ENCODE measurements at regions not wholly inside any gene's neighbourhood (a gene's known extent, or its start where the extent isn't known, plus 50 kb on each side); places are given as distances from the start of the nearest gene placed in this dataset.

GRCh38 chr11:69920345-69921127 is 101.3 kb upstream of the FGF3 start:
- Histone ChIP-seq H3K18ac (ENCODE audit: low read depth in 1 of 2, low read length in 2 of 2) (peak overlapping the region in 1 of 2 experiments; percentile 44), H2BK120ac (ENCODE audit: low read depth, low read length) (peak overlapping the region; percentile 23), H3K27me3 (ENCODE audit: control insufficient read depth in 1 of 2, insufficient read depth in 1 of 2, low read length in 2 of 2) (peaks cover 71 to 72% of the 10 kb centered on the region in 2 experiments), H3K27ac (ENCODE audit: low read length, poor library complexity, severe bottlenecking) (no peak overlapping the region), H3K4me3 (ENCODE audit: insufficient read depth in 1 of 2, low read depth in 1 of 2, low read length in 2 of 2) (no peak overlapping the region), H4K8ac (ENCODE audit: low read length) (no peak overlapping the region), H3K36me3 (ENCODE audit: control insufficient read depth in 1 of 2, insufficient read depth in 2 of 2, low read depth in 1 of 2, low read length in 2 of 2) (no peaks in the 10 kb centered on the region), H3K4me1 (ENCODE audit: control insufficient read depth, insufficient read depth, low read depth, low read length) (peaks cover 10% of the 10 kb centered on the region), H4K91ac (ENCODE audit: low read length) (peak overlapping the region; percentile 62), H2BK15ac (ENCODE audit: low read depth, poor library complexity, severe bottlenecking) (peak overlapping the region; percentile 32), H2AK5ac (ENCODE audit: low read length, severe bottlenecking) (no peak overlapping the region), H3K9me3 (ENCODE audit: control insufficient read depth, low read length) (no peaks in the 10 kb centered on the region), H3K79me1 (replicated peaks; ENCODE audit: low read length, poor library complexity, severe bottlenecking) (no peaks in the 10 kb centered on the region), H3K23ac (ENCODE audit: low read length in 2 of 2) (no peak overlapping the region), H3K9ac (ENCODE audit: low read length) (no peak overlapping the region), H3K4me2 (ENCODE audit: low read length, poor library complexity, severe bottlenecking) (no peak overlapping the region), H2AFZ (ENCODE audit: low read depth, low read length) (no peak overlapping the region), H2BK5ac (ENCODE audit: low read depth, low read length, poor library complexity, severe bottlenecking) (no peak overlapping the region), H3K4ac (ENCODE audit: low read depth in 1 of 2, low read length in 2 of 2) (peak overlapping the region in 1 of 2 experiments; percentile 64), H2BK12ac (ENCODE audit: low read length in 2 of 2) (peak overlapping the region in 1 of 2 experiments; percentile 74), H3K14ac (ENCODE audit: low read length in 2 of 2) (no peak overlapping the region)
- DNase-seq = no peak
- WGBS = 89% methylated on average over 16 of the region's 16 CpGs

GRCh38 chr11:69921128-69922014 is 102.2 kb upstream of the FGF3 start:
- H4K8ac ChIP-seq (ENCODE audit: low read length) = no peak overlapping the region
- H2BK15ac ChIP-seq (ENCODE audit: low read depth, poor library complexity, severe bottlenecking) = peak overlapping the region; percentile 32
- WGBS = 87% methylated on average over 21 of the region's 21 CpGs
- peak overlapping the region; percentile 23 for H2BK120ac ChIP-seq (ENCODE audit: low read depth, low read length)
- H3K18ac ChIP-seq (ENCODE audit: low read depth in 1 of 2, low read length in 2 of 2) = peak overlapping the region; percentile 28 to 64
- H3K27me3 ChIP-seq (ENCODE audit: control insufficient read depth in 1 of 2, insufficient read depth in 1 of 2, low read length in 2 of 2) = peaks cover 79 to 80% of the 10 kb centered on the region in 2 experiments
- peak overlapping the region in 1 of 2 experiments; percentile 94 for H2BK12ac ChIP-seq (ENCODE audit: low read length in 2 of 2)
- no peaks in the 10 kb centered on the region for H3K79me1 ChIP-seq (replicated peaks; ENCODE audit: low read length, poor library complexity, severe bottlenecking)
- H3K9ac ChIP-seq (ENCODE audit: low read length) = no peak overlapping the region
- DNase-seq = no peak
- H2BK5ac ChIP-seq (ENCODE audit: low read depth, low read length, poor library complexity, severe bottlenecking) = no peak overlapping the region
- H3K4ac ChIP-seq (ENCODE audit: low read depth in 1 of 2, low read length in 2 of 2) = peak overlapping the region; percentile 63 to 64
- H3K27ac ChIP-seq (ENCODE audit: low read length, poor library complexity, severe bottlenecking) = no peak overlapping the region
- no peak overlapping the region for H3K4me2 ChIP-seq (ENCODE audit: low read length, poor library complexity, severe bottlenecking)
- no peaks in the 10 kb centered on the region for H3K9me3 ChIP-seq (ENCODE audit: control insufficient read depth, low read length)
- no peak overlapping the region for H2AK5ac ChIP-seq (ENCODE audit: low read length, severe bottlenecking)
- peaks cover 7% of the 10 kb centered on the region for H3K4me1 ChIP-seq (ENCODE audit: control insufficient read depth, insufficient read depth, low read depth, low read length)
- no peak overlapping the region for H3K23ac ChIP-seq (ENCODE audit: low read length in 2 of 2)
- H3K14ac ChIP-seq (ENCODE audit: low read length in 2 of 2) = peak overlapping the region in 1 of 2 experiments; percentile 84
- no peak overlapping the region for H2AFZ ChIP-seq (ENCODE audit: low read depth, low read length)
- no peaks in the 10 kb centered on the region for H3K36me3 ChIP-seq (ENCODE audit: control insufficient read depth in 1 of 2, insufficient read depth in 2 of 2, low read depth in 1 of 2, low read length in 2 of 2)
- no peak overlapping the region for H3K4me3 ChIP-seq (ENCODE audit: insufficient read depth in 1 of 2, low read depth in 1 of 2, low read length in 2 of 2)
- peak overlapping the region; percentile 62 for H4K91ac ChIP-seq (ENCODE audit: low read length)

- H3K36me3 ChIP-seq (ENCODE audit: control insufficient read depth in 1 of 2, insufficient read depth in 2 of 2, low read depth in 1 of 2, low read length in 2 of 2) = no peaks in the 10 kb centered on the region
- H2BK5ac ChIP-seq (ENCODE audit: low read depth, low read length, poor library complexity, severe bottlenecking) = no peak overlapping the region
- no peak overlapping the region for H3K9ac ChIP-seq (ENCODE audit: low read length)
- peak overlapping the region; percentile 7 to 94 for H2BK12ac ChIP-seq (ENCODE audit: low read length in 2 of 2)
- H3K4me1 ChIP-seq (ENCODE audit: control insufficient read depth, insufficient read depth, low read depth, low read length) = peaks cover 7% of the 10 kb centered on the region
- no peak overlapping the region for H3K4me3 ChIP-seq (ENCODE audit: insufficient read depth in 1 of 2, low read depth in 1 of 2, low read length in 2 of 2)
- no peak overlapping the region for H3K23ac ChIP-seq (ENCODE audit: low read length in 2 of 2)
- H3K79me1 ChIP-seq (replicated peaks; ENCODE audit: low read length, poor library complexity, severe bottlenecking) = no peaks in the 10 kb centered on the region
- H3K4ac ChIP-seq (ENCODE audit: low read depth in 1 of 2, low read length in 2 of 2) = no peak overlapping the region
- no peak for DNase-seq
- WGBS = 93% methylated on average over 13 of the region's 17 CpGs
- no peak overlapping the region for H4K8ac ChIP-seq (ENCODE audit: low read length)
- H3K18ac ChIP-seq (ENCODE audit: low read depth in 1 of 2, low read length in 2 of 2) = no peak overlapping the region
- peak overlapping the region in 1 of 2 experiments; percentile 79 for H3K14ac ChIP-seq (ENCODE audit: low read length in 2 of 2)
- no peak overlapping the region for H2AFZ ChIP-seq (ENCODE audit: low read depth, low read length)
- H2BK15ac ChIP-seq (ENCODE audit: low read depth, poor library complexity, severe bottlenecking) = peak overlapping the region; percentile 79
- no peaks in the 10 kb centered on the region for H3K9me3 ChIP-seq (ENCODE audit: control insufficient read depth, low read length)
- no peak overlapping the region for H3K27ac ChIP-seq (ENCODE audit: low read length, poor library complexity, severe bottlenecking)
- H2AK5ac ChIP-seq (ENCODE audit: low read length, severe bottlenecking) = no peak overlapping the region
- peaks cover 81 to 82% of the 10 kb centered on the region in 2 experiments for H3K27me3 ChIP-seq (ENCODE audit: control insufficient read depth in 1 of 2, insufficient read depth in 1 of 2, low read length in 2 of 2)
- peak overlapping the region; percentile 86 for H2BK120ac ChIP-seq (ENCODE audit: low read depth, low read length)
- no peak overlapping the region for H3K4me2 ChIP-seq (ENCODE audit: low read length, poor library complexity, severe bottlenecking)
- H4K91ac ChIP-seq (ENCODE audit: low read length) = peak overlapping the region; percentile 77
Observed at GRCh38 chr11:69922015-69922595, 102.9 kb upstream of the FGF3 start.
